CD4-positive, alpha-beta T cell treated with Interleukin-17A for 4 hours (primary cell): ENCODE measurements at regions not wholly inside any gene's neighbourhood (a gene's known extent, or its start where the extent isn't known, plus 50 kb on each side); places are given as distances from the start of the nearest gene placed in this dataset.
"Not testable (repeated sequence)": the region's sequence is repeated elsewhere in the genome, so short reads cannot be mapped to it uniquely, and the experiment has no call there.

ENCODE experiments used
- DNase-seq: peaks from one replicate; pipeline ENCODE4 v3.0.0-alpha.2; 2020; ENCODE audit warnings: mixed read lengths

DNA sequence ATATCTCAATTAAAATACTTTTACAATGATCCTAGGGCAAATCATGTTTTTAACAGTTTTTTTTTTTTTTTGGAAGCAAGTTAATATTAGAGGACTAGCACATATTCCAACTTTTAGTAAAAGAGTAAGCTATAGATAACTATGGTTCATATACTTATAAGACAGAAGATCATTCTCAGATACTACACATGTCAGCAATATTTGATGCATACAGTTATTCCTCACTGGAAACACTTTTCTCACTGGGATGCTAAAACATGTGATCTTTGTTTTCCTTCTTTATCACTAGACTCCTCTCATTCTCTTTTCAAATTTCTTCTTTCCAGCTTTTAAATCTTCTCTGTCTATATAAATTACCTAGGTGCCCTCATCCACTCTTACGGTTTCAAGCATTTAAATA, 1020.4 kb upstream of the FBXO33 start:
- no peak for DNase-seq

DNA sequence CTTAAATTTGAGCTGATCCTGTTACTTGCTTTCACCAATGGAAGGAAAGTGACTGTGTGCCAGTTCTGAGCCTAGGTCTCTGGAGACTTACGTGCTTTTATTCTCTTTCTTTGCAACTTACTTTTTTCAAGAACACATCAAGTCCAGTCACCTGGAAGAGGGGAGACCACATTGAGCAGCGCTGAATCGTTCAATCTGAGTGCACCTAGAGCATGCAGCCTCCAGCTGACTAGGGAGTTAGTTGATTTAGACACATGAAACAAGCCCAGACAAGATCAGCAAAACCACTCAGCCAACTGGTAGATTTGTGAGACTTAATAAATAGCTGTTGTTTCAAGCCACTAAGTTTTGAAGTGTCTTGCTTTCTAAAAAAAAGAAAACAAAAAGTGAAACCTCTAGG, 1014.8 kb upstream of the FBXO33 start:
- DNase-seq: no peak

DNA sequence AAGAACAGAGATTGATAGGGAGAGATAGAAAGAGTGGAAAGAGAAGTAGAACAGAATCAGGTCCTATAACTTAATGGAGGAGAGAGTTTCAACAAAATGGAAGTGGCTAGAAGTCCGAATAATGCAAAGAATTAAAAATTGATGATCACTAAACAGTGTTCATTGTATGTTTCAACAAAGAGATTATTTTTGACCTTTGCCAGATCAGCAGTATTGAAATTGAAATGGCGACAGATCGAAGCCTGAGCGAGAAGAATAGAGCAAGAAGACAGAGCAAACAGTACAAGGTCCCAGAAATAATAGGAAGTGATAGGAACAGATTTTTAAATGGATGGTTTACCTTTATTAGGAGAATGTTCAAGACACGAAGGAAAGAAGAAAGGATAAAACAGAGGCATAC, 1012.8 kb upstream of the FBXO33 start:
- no peak for DNase-seq

DNA sequence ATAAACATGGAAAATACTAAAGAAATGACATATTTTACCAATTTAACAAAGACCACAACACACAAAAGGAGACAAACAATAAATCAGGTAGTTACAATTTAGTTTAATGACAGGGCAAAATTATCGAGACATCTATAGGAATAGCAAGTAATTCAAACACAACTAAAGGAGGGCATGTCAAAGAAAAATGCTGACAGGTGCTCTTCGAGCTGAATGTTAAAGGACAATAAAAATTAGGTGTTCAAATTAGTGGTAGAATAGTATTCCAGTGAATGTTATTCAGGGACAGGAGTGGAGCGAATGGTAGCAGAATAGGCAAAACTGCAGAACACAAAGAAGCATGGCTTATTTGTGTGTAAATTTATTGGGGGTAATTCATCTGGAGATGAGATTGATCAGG, 1004.3 kb upstream of the FBXO33 start:
- DNase-seq: no peak

DNA sequence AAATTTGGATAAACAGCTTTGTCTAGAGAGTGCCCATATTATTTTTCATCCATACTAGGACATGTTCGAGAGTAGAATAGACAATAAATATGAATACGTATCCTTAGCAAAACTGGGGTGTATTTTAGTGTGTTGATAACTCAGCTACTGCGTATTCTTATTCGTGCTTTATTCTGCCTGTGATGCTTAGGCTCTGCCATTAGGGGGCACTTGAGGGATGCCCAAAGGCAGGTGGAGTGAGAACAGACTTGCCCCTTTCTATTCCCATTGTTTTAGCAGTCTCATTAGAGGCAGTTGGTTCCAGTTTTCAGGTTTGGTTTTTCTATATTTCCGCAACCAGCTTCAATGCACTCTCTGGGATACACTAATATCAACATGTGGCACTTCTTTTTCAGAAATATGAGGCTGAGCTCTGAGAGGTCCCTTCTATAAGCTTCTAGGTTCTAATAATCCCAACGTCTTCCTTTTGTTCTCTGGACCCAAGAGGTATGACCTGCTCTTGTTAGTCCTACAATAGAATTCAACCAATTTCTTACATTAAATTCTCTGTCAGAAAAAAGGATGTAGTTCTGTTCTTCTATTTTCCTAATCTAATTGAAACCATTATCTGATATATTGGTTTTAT, 985.7 kb upstream of the FBXO33 start:
- no peak for DNase-seq

DNA sequence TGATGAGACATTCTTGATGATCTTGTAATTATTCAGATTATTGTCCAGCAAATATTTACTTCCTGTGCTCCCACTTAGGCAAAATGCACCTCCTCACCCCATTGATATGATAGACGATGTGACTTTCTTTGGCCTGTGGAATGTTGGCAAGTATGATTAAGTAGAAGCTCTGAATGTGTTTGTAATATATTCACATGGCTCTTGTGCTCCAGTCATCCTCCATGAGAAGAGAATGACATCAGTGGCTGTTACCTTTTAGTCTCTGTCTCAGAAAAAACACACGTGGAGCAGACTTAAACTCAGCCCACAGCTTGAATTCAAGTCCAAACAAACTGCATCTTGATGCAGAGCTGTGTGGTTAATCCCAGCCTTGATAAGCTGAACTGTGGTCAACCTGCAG, 984.3 kb upstream of the FBXO33 start:
- no peak for DNase-seq

DNA sequence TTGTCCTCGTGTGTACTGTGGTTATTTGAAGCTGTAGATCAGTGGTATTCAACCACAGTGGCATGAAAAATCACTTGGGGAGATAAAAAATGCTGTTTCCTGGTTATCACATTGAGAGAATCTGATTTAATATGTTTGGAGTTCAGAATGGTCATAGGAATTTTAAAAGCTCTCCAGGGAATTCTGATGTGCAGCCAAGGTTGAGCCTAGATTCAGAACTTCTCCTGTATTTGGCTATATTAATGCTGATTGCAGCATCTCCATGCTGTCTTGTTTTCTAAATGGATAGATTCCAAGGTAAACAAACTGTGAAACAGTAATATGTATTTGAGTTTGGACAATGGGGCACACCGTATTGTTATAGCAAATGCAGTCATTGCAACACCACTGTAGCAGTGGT, 982.2 kb upstream of the FBXO33 start:
- no peak for DNase-seq

DNA sequence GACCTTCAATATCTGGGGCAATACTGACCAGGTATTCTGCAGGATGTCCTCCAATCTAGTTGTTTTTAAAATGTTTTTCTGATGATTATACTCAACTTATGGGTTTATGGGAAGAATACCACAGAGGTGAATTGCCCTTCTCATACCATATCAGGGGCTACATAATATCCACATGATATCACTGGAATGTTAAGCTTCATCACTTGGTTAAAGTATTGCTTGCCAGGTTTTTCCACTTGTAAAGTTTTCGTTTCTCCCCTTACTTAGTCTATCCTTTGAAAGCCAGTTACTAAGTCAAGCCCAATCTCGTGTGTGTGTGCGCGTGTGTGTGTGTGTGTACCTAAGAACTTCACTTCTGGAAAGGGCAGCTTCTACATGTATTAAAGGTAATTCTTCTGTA, 980.9 kb upstream of the FBXO33 start:
- no peak for DNase-seq

DNA sequence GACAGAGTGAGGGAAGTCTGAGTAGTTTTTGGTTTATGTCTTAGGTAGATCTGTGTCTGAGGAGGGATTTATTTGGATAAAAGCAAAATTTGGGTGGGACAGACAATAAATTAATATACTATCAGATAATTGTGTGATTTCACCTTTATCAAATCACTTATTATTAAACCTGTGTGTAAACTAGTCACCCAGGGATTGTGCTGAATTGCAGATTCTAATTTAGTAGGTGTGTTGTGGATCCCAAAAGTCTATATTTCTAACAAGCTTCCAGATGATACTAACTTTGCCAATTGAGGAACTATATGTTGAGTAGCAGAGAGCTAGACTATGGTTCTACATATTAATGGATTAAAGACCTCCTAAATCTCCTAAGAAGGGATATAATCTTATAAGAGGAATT, 978.5 kb upstream of the FBXO33 start:
- DNase-seq: no peak

DNA sequence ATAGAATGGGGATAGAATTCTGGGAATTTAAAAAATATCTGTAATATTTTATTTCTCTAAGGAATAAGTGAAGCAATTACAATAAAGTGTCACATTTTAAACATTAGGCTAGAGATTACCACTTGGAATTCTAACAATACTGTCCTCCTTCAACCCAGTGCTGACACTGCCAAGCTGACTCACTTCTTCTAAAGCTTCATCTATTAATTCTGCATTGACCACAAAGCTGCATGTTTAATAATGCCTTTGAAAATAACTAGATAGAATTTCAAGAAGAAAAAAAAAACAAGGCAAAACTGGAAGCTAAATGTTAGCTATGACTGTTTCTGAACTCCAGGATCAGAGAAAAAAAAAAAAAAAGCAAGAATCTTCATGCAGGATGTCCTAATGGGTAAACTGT, 970.7 kb upstream of the FBXO33 start:
- no peak for DNase-seq

DNA sequence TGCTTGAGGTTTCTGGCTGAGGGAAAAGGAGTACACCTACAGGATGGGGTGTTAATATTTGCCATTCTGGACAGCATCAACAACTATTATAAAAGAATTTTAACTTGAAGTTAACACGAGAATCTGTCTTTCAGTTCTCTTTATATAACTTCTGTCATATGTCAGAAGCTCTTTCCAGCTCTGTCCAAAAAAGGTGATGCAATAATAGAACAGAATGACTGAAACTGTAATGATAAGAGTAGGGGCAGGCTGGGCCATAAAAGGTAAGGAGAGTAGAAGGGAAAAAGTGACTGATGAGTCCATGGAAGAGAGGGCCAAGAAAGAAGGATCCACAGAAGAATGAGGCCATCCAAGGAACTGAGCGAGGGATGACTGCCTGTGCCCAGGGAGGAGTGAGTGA, 966.7 kb upstream of the FBXO33 start:
- no peak for DNase-seq

DNA sequence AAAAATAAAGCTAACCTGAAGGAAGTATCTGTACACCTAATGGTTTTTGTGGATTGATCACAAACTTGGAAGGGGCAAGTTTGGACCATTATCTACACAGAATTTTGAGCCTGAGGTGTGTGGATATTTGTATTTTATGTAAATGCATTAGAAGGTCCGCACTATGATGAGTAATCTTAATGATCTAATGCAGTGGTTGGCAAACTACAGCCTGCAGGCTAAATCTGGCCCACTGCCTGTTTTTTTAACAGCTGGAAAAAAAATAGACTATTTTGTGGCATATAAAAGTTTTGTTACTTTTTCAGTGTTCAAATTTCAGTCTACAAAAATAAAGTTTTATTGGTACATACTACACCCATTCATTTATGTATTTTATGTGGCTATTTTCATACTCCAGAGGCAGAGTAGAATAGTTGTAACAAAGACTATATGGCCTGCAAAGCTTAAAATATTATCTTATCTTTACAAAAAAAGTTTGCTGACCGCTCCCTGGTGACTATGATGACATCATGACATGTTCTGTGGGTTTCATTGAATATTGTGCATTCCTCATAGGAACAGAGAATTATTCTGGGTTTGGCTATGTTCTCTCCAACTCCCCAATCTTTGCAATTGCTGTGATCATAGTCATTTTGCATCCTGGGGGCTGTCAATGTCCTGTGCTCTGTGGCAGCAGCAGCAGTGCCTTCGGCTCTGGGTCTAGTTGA, 962.6 kb upstream of the FBXO33 start:
- DNase-seq: no peak

DNA sequence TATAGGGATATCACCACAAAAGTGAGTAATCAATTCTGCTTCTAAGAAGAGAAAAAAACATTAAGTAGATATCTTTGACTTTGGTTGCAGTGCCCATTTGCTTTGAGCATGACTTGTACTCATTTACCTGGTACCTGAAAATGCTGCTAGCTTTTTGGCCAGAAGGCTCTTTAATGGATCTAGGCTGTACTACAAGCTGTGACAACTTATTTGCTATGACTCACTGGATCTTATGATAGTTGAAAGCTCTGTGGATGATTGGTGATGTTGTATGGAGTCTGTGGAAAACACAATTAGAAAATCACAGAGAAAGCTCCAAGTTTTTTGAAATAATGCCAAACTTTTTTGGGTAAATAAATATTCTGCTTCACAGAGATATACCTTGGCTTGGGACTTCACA, 960.9 kb upstream of the FBXO33 start:
- DNase-seq: no peak

DNA sequence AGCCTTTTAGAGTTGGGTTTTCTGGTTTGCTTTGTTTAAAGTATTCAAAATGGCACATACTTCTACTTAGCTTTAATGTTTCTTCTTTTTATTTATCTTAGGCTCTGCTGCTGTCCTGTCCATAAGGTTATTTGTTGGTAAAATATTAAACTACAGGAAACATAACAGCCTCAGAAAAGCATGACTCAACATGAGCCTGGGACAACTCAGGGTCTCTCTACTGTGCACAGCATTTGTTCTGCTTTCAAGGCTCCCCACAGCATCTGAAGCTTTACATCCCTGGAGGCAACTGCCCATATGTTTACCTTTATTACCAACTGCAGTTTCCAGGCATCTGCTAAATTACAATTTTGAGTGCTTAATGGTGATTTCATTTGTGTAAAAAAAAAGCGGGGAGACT, 954.2 kb upstream of the FBXO33 start:
- DNase-seq: no peak

DNA sequence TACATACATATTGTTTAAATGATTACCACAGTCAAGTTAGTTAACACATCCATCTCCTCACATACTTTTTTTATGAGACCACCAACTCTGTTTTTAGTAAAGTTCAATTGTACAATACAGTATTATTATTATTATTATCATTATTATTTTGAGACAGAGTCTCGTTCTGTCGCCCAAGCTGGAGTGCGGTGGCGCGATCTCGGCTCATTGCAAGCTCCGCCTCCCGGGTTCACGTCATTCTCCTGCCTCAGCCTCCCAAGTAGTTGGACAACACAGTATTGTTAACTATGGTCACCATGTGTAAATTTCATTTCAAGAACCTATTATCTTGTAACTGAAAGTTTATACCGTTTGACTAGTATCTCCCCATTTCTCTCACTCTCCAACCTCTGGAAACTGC, 942.0 kb upstream of the FBXO33 start:
- DNase-seq: no peak

DNA sequence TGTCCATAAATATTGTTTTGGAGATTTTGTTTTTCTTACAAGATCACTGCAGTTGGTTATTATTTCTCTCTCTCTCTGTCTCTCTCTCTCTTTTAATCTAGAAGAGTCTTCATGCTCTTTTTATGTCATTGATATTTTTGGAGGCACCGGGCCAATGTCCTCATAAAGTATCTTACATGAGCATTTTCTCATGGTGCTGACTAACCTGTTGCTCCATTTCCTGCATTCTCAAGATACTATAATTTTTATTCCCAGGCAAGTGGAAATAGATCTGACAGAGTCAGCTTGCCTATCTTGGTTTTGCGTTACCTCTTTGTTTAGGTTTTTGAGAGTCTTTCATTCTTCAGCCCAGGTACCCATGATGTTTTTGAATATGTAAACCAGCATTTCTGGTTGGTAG, 938.8 kb upstream of the FBXO33 start:
- no peak for DNase-seq

DNA sequence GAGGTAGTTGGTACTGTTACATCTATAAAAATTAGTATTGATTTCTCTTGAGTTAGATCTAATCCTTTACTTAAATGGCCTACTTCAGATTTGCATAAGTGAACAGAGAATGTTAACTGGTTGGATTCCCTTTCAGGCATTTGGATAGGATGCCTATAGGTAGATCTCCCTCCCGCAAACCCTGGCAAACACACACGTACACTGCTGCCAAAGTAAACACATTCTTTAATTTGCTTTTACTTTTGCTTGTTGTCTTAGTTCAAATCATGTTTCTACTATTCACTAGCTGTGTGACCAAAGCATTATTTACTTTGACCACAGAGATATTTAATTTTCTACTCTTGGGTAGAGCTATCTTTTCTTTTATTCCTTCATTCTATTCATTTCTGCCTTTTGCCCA, 936.1 kb upstream of the FBXO33 start:
- no peak for DNase-seq

DNA sequence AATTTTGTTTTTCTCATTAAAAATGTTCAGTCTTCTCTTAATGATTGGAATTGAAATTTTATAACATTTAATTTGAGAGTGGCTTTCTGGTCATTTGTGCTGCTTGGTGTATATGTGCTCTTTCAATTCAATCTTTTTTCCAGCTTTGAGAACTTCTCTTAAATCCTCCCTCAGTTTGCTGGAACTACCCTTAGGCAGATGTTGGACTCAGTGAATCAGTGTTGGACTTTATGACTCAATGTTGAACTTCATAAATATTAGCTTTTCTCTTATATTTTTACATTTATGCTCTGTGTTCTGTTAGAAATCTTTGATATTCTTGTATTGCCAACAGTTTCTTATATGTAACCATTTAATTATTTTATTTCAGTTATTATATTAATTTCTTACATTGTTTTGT, 935.5 kb upstream of the FBXO33 start:
- DNase-seq: no peak

DNA sequence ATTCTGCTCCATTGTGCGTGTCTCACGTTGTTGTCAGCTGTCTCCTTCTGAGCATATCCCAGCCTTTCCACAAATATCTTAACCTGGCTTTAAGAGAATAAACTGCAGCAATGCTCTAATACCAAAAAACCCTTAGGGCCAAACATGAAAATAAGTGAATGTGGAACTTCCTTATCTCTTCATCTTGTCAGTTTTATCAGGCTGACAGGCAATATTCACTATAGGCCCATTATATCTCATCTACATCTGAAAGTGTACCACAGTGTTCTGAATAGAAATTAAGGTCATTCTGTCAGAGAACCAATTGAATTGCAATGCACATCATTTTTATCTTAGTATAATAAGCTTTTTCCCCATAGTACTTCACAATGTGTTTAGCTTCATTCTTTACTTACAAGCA, 933.1 kb upstream of the FBXO33 start:
- DNase-seq: no peak

DNA sequence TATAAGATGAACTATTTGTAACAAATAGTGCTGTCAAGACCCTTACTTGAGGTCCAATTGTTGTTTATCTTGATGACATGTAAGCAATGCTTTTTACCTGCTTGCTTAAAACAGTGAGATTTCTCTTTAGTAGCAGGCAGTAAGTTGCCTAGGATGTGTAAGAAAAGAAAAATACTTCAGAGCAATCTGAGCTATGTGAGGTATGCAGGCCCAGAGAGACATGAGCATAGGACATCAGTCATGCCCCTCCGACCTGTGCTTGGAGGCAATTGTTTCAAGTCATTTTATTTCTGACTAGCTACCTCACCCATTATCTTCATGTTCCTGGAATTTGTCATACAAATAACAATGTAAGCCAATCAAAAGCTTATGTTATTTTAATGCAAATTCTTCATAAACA, 930.6 kb upstream of the FBXO33 start:
- DNase-seq: no peak

DNA sequence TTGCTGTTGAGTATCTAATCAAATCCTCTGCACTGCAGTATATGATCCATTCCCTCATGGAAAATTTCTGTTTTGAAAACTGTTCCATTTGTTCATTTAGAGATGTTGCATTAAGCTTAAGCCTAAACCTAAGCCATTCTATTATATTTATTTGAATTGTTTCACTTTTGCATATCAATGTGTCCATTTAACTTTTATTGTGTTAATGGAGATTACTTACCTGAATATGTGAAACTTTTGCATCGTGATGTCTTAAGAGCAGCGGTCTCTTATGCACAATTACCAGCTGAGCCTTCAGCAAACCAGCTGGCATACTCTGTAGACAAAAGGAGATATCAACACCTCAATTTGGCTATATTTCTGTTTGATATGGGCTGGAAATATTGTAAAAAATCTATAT, 922.5 kb upstream of the FBXO33 start:
- DNase-seq: no peak

DNA sequence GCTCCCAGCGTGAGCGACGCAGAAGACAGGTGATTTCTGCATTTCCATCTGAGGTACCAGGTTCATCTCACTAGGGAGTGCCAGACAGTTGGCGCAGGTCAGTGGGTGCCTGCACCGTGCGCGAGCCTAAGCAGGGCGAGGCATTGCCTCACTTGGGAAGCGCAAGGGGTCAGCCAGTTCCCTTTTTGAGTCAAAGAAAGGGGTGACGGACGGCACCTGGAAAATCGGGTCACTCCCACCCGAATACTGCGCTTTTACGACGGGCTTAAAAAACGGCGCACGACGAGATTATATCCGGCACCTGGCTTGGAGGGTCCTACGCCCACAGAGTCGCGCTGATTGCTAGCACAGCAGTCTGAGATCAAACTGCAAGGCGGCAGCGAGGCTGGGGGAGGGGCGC, 915.9 kb upstream of the FBXO33 start:
- DNase-seq: not testable (repeated sequence)

DNA sequence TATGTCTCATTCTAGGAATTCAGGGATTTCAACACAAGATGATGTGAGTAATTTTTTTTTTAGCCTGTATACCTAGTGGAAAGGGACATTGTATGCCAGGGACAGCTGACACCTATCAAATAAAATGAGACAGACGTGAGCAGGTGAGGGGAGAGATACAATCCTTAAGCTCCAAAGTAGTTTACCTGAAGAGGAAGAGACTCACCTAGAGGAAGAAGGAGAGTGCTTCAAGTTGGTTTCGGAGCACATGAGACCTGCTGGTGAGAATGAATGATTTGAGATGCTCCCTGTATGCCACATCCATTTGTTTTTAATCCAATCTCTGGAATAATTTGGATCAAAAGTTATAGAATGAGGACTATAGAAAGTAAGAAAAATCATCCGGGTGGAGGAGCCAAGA, 915.4 kb upstream of the FBXO33 start:
- DNase-seq: no peak

DNA sequence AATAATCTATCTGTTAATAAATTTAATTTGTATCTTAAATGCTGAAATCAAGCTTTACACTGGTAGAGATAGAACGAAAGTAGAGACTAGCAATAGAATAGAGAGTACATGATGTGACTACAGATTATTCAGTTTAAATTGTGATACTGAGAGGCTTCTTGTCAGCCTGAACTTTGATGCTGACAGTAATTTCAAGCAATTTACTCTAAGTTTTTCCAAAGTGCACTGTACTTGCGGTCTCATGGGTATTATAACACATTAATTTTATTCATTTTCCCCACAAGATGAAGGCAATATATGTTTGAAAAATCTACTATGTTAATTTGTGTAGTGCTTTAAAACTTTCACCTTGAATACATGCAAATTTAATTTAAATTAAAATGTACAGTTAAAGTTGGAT, 914.0 kb upstream of the FBXO33 start:
- no peak for DNase-seq

DNA sequence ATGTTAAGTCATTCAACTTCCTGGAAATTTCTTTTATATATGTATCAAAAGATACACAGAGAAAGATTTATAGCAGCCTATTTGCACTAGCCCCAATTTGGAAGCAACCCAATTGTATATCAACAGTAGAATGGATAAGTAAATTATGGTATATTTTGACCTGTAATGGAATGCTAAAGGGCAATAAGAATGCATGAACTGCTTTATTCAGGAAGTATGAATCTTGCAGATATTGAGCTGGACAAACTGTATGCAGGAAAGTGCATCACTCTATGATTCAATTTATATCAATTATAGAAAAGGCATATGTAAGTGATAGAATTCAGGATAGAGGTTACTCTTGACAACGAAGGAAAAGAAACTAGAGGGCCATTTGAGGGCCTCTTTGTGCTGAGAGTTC, 913.1 kb upstream of the FBXO33 start:
- no peak for DNase-seq
